Fibroblast of lung (primary cell): ENCODE measurements at regions not wholly inside any gene's neighbourhood (a gene's known extent, or its start where the extent isn't known, plus 50 kb on each side); places are given as distances from the start of the nearest gene placed in this dataset.

ENCODE experiments used
- EZH2 ChIP-seq: IDR thresholded peaks from 2 replicates; pipeline ENCODE4 v1.5.1; 2012; ENCODE audit warnings: low read length, control low read depth, mild to moderate bottlenecking; ENCODE audit errors: missing control alignments
- TF ChIP-seq, protein P1 (sequence below), 2 donors: IDR thresholded peaks in 1 of 2; conservative IDR thresholded peaks in 1 of 2; 1 replicate in 1 of 2; 2 replicates in 1 of 2; pipeline ENCODE4 v1.5.1; 2011 to 2012; ENCODE audit warnings: low read length in 2 of 2, control low read depth in 1 of 2, inconsistent platforms in 1 of 2, low read depth in 1 of 2, mild to moderate bottlenecking in 1 of 2

GRCh38 chr16:54231336-54231735, 55.3 kb downstream of the IRX3 start:
- TF ChIP-seq, protein P1, sequence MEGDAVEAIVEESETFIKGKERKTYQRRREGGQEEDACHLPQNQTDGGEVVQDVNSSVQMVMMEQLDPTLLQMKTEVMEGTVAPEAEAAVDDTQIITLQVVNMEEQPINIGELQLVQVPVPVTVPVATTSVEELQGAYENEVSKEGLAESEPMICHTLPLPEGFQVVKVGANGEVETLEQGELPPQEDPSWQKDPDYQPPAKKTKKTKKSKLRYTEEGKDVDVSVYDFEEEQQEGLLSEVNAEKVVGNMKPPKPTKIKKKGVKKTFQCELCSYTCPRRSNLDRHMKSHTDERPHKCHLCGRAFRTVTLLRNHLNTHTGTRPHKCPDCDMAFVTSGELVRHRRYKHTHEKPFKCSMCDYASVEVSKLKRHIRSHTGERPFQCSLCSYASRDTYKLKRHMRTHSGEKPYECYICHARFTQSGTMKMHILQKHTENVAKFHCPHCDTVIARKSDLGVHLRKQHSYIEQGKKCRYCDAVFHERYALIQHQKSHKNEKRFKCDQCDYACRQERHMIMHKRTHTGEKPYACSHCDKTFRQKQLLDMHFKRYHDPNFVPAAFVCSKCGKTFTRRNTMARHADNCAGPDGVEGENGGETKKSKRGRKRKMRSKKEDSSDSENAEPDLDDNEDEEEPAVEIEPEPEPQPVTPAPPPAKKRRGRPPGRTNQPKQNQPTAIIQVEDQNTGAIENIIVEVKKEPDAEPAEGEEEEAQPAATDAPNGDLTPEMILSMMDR (conservative IDR thresholded peaks at IDR 0.05 in 1 of 2, IDR thresholded peaks at IDR 0.05 in 1 of 2; ENCODE audit: low read depth in 1 of 2, low read length in 2 of 2) = no peak
- no peak for TF ChIP-seq EZH2
